Stimulated activated CD4-positive, alpha-beta T cell treated with anti-CD3 and anti-CD28 coated beads, TNF-alpha, amount 100 ng/mL, for 48 hours (primary cell): ENCODE measurements at regions not wholly inside any gene's neighbourhood (a gene's known extent, or its start where the extent isn't known, plus 50 kb on each side); places are given as distances from the start of the nearest gene placed in this dataset.

ENCODE experiments used
- DNase-seq, 3 donors: peaks; one replicate each; pipeline ENCODE4 v3.0.0-alpha.2; 2020; ENCODE audit warnings: low read depth in 3 of 3

GRCh38 chr2:18379870-18380269 is 180.6 kb downstream of the RDH14 start:
- no peak for DNase-seq

- peak in 1 of 3 donors; percentile 3 for DNase-seq
Measured at GRCh38 chr2:18378020-18378653, 182.3 kb downstream of the RDH14 start.

- DNase-seq: no peak
Measured at GRCh38 chr2:18376936-18377335, 183.5 kb downstream of the RDH14 start.

- DNase-seq: no peak
Measured at GRCh38 chr2:18373664-18374063, 186.8 kb downstream of the RDH14 start.

GRCh38 chr2:18373081-18373480 is 187.4 kb downstream of the RDH14 start:
- DNase-seq: no peak

- no peak for DNase-seq
Measured at GRCh38 chr2:18372641-18373040, 187.8 kb downstream of the RDH14 start.

- DNase-seq: no peak
Measured at GRCh38 chr2:18369760-18370159, 190.7 kb downstream of the RDH14 start.

GRCh38 chr2:18368008-18368407 is 192.4 kb downstream of the RDH14 start:
- no peak for DNase-seq

- no peak for DNase-seq
Measured at GRCh38 chr2:18365342-18365741, 195.1 kb downstream of the RDH14 start.

- no peak for DNase-seq
Measured at GRCh38 chr2:18363348-18363747, 197.1 kb downstream of the RDH14 start.

- no peak for DNase-seq
Measured at GRCh38 chr2:18362696-18363095, 197.8 kb downstream of the RDH14 start.

- no peak for DNase-seq
Measured at GRCh38 chr2:18357537-18357936, 202.9 kb downstream of the RDH14 start.

- no peak for DNase-seq
Measured at GRCh38 chr2:18356676-18357075, 203.8 kb downstream of the RDH14 start.

- DNase-seq: no peak
Measured at GRCh38 chr2:18349421-18349820, 211.0 kb downstream of the RDH14 start.

GRCh38 chr2:18346874-18347273 is 213.6 kb downstream of the RDH14 start:
- no peak for DNase-seq

- no peak for DNase-seq
Measured at GRCh38 chr2:18346344-18346743, 214.1 kb downstream of the RDH14 start.

- DNase-seq: no peak
Measured at GRCh38 chr2:18345848-18346247, 214.6 kb downstream of the RDH14 start.

GRCh38 chr2:18342901-18343300 is 217.6 kb downstream of the RDH14 start:
- no peak for DNase-seq

GRCh38 chr2:18339326-18339725 is 221.1 kb downstream of the RDH14 start:
- DNase-seq: no peak

GRCh38 chr2:18336975-18337374 is 223.5 kb downstream of the RDH14 start:
- DNase-seq: no peak

GRCh38 chr2:18332477-18332876 is 228.0 kb downstream of the RDH14 start:
- DNase-seq: no peak

- DNase-seq: no peak
Measured at GRCh38 chr2:18325118-18325517, 235.3 kb downstream of the RDH14 start.

GRCh38 chr2:18319987-18320386 is 240.5 kb downstream of the RDH14 start:
- DNase-seq: no peak

- DNase-seq: no peak
Measured at GRCh38 chr2:18317017-18317416, 243.4 kb downstream of the RDH14 start.
